ENCODE measurements at regions not wholly inside any gene's neighbourhood (a gene's known extent, or its start where the extent isn't known, plus 50 kb on each side); places are given as distances from the start of the nearest gene placed in this dataset.

DNA sequence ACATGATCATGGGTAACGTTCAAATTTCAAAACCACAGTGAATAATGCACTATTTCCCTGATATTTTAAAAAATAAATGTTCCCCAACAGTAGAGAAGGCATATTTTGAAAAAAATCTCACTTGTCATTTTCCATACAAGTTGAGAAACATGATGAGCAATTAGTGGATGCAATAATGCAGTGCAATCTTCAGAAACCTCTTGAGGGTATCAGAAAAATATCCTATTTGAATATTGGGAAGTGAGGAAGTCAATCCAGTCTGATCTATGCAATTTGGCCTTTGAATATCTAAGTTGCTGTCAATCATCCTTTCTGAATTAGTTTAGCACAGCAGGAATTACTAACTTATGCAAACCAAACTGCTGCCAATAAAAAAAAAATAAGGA is 776.8 kb downstream of the PCDH18 start:
- TF ChIP-seq POLR2AphosphoS5 (IDR thresholded peaks at IDR 0.05; ENCODE audit: low read depth, low read length), result no peak
- TF ChIP-seq, protein P1, sequence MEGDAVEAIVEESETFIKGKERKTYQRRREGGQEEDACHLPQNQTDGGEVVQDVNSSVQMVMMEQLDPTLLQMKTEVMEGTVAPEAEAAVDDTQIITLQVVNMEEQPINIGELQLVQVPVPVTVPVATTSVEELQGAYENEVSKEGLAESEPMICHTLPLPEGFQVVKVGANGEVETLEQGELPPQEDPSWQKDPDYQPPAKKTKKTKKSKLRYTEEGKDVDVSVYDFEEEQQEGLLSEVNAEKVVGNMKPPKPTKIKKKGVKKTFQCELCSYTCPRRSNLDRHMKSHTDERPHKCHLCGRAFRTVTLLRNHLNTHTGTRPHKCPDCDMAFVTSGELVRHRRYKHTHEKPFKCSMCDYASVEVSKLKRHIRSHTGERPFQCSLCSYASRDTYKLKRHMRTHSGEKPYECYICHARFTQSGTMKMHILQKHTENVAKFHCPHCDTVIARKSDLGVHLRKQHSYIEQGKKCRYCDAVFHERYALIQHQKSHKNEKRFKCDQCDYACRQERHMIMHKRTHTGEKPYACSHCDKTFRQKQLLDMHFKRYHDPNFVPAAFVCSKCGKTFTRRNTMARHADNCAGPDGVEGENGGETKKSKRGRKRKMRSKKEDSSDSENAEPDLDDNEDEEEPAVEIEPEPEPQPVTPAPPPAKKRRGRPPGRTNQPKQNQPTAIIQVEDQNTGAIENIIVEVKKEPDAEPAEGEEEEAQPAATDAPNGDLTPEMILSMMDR (IDR thresholded peaks at IDR 0.05 in 2 of 3, conservative IDR thresholded peaks at IDR 0.05 in 1 of 3; ENCODE audit: borderline replicate concordance in 1 of 3, insufficient read depth in 1 of 3, low read depth in 2 of 3, low read length in 2 of 3), result no peak
- no peak for TF ChIP-seq ZFX (IDR thresholded peaks at IDR 0.05)

Data from HCT116 (cell line).